ENCODE measurements at regions not wholly inside any gene's neighbourhood (a gene's known extent, or its start where the extent isn't known, plus 50 kb on each side); places are given as distances from the start of the nearest gene placed in this dataset.

GRCh38 chr9:119003882-119004617 is 365.2 kb downstream of the BRINP1 start:
- H3K4me3 ChIP-seq (ENCODE audit: insufficient read depth, low read length), result peak overlapping the region; percentile 19

GRCh38 chr9:119004618-119004990 is 364.6 kb downstream of the BRINP1 start:
- no peaks in the 10 kb centered on the region for H3K27me3 ChIP-seq (ENCODE audit: insufficient read depth, low read length)
- no peak overlapping the region for H2AFZ ChIP-seq (ENCODE audit: low read length)
- H3K4me1 ChIP-seq (ENCODE audit: insufficient read depth, low read length), result peaks cover 27% of the 10 kb centered on the region
- TF ChIP-seq CTCF (IDR thresholded peaks at IDR 0.05; ENCODE audit: extremely low read depth, low read depth, low read length), result no peak
- no peaks in the 10 kb centered on the region for H3K9me3 ChIP-seq (ENCODE audit: low read depth, low read length)
- no peaks in the 10 kb centered on the region for H3K36me3 ChIP-seq (ENCODE audit: insufficient read depth, low read length)
- peak overlapping the region; percentile 71 for H3K4me2 ChIP-seq (ENCODE audit: insufficient read depth, low read length)
- peak overlapping the region; percentile 19 for H3K4me3 ChIP-seq (ENCODE audit: insufficient read depth, low read length)
- no peaks in the 10 kb centered on the region for H4K20me1 ChIP-seq (ENCODE audit: insufficient read depth, low read length)
- peak overlapping the region; percentile 81 for H3K27ac ChIP-seq (ENCODE audit: low read depth, low read length)
- no peaks in the 10 kb centered on the region for H3K79me2 ChIP-seq (ENCODE audit: insufficient read depth, low read length)
- DNase-seq (ENCODE audit: insufficient read length, low spot score, missing footprints), result no peak

More at GRCh38 chr9:119003882-119004617, 365.2 kb downstream of the BRINP1 start:
- H4K20me1 ChIP-seq (ENCODE audit: insufficient read depth, low read length), result no peaks in the 10 kb centered on the region
- no peaks in the 10 kb centered on the region for H3K27me3 ChIP-seq (ENCODE audit: insufficient read depth, low read length)
- no peaks in the 10 kb centered on the region for H3K9me3 ChIP-seq (ENCODE audit: low read depth, low read length)
- H3K4me1 ChIP-seq (ENCODE audit: insufficient read depth, low read length), result peaks cover 27% of the 10 kb centered on the region
- H3K36me3 ChIP-seq (ENCODE audit: insufficient read depth, low read length), result no peaks in the 10 kb centered on the region
- peak overlapping the region; percentile 81 for H3K27ac ChIP-seq (ENCODE audit: low read depth, low read length)
- no peak for DNase-seq (ENCODE audit: insufficient read length, low spot score, missing footprints)
- no peak for TF ChIP-seq CTCF (IDR thresholded peaks at IDR 0.05; ENCODE audit: extremely low read depth, low read depth, low read length)
- no peak overlapping the region for H2AFZ ChIP-seq (ENCODE audit: low read length)
- H3K4me2 ChIP-seq (ENCODE audit: insufficient read depth, low read length), result peak overlapping the region; percentile 71
- H3K79me2 ChIP-seq (ENCODE audit: insufficient read depth, low read length), result no peaks in the 10 kb centered on the region

GRCh38 chr9:119005162-119005561 is 364.1 kb downstream of the BRINP1 start:
- Histone ChIP-seq H3K9me3 (ENCODE audit: low read depth, low read length) (no peaks in the 10 kb centered on the region), H3K36me3 (ENCODE audit: insufficient read depth, low read length) (no peaks in the 10 kb centered on the region), H4K20me1 (ENCODE audit: insufficient read depth, low read length) (no peaks in the 10 kb centered on the region), H3K4me2 (ENCODE audit: insufficient read depth, low read length) (peak overlapping the region; percentile 71), H2AFZ (ENCODE audit: low read length) (peak overlapping the region; percentile 18), H3K27me3 (ENCODE audit: insufficient read depth, low read length) (no peaks in the 10 kb centered on the region), H3K4me3 (ENCODE audit: insufficient read depth, low read length) (no peak overlapping the region), H3K79me2 (ENCODE audit: insufficient read depth, low read length) (no peaks in the 10 kb centered on the region), H3K4me1 (ENCODE audit: insufficient read depth, low read length) (peaks cover 27% of the 10 kb centered on the region), H3K27ac (ENCODE audit: low read depth, low read length) (peak overlapping the region; percentile 81)
- TF ChIP-seq CTCF (IDR thresholded peaks at IDR 0.05; ENCODE audit: extremely low read depth, low read depth, low read length), result no peak
- DNase-seq (ENCODE audit: insufficient read length, low spot score, missing footprints), result no peak

GRCh38 chr9:119009249-119009648 is 360.0 kb downstream of the BRINP1 start:
- peak overlapping the region; percentile 60 for H2AFZ ChIP-seq (ENCODE audit: low read length)

More at GRCh38 chr9:119009249-119009648, 360.0 kb downstream of the BRINP1 start:
- TF ChIP-seq CTCF (IDR thresholded peaks at IDR 0.05; ENCODE audit: extremely low read depth, low read depth, low read length), result no peak
- Histone ChIP-seq H3K4me1 (ENCODE audit: insufficient read depth, low read length) (peaks cover 11% of the 10 kb centered on the region), H3K4me3 (ENCODE audit: insufficient read depth, low read length) (peak overlapping the region; percentile 59), H3K4me2 (ENCODE audit: insufficient read depth, low read length) (peak overlapping the region; percentile 75), H3K27me3 (ENCODE audit: insufficient read depth, low read length) (no peaks in the 10 kb centered on the region), H3K27ac (ENCODE audit: low read depth, low read length) (no peak overlapping the region), H3K9me3 (ENCODE audit: low read depth, low read length) (no peaks in the 10 kb centered on the region), H3K79me2 (ENCODE audit: insufficient read depth, low read length) (no peaks in the 10 kb centered on the region), H3K36me3 (ENCODE audit: insufficient read depth, low read length) (no peaks in the 10 kb centered on the region), H4K20me1 (ENCODE audit: insufficient read depth, low read length) (no peaks in the 10 kb centered on the region)
- peak; percentile 68 for DNase-seq (ENCODE audit: insufficient read length, low spot score, missing footprints)
